ENCODE measurements at regions not wholly inside any gene's neighbourhood (a gene's known extent, or its start where the extent isn't known, plus 50 kb on each side); places are given as distances from the start of the nearest gene placed in this dataset.
"Not testable (repeated sequence)": the region's sequence is repeated elsewhere in the genome, so short reads cannot be mapped to it uniquely, and the experiment has no call there.

- H3K27ac ChIP-seq: not testable (repeated sequence)
These were observed 295.9 kb downstream of the NPIPA7 start for GRCh38 chr16:16674820-16675219.

GRCh38 chr16:16721849-16722248 lies 342.9 kb downstream of the NPIPA7 start:
- H3K27ac ChIP-seq; DNase-seq (ENCODE audit: low spot score); H3K4me3 ChIP-seq: not testable (repeated sequence)

More at GRCh38 chr16:16674820-16675219, 295.9 kb downstream of the NPIPA7 start:
- DNase-seq (ENCODE audit: low spot score); H3K4me3 ChIP-seq: not testable (repeated sequence)

- not testable (repeated sequence) for DNase-seq (ENCODE audit: low spot score); H3K4me3 ChIP-seq; H3K27ac ChIP-seq
These were observed 343.7 kb downstream of the NPIPA7 start for GRCh38 chr16:16722666-16723065.

- not testable (repeated sequence) for H3K4me3 ChIP-seq; DNase-seq (ENCODE audit: low spot score); H3K27ac ChIP-seq
These were observed 345.0 kb downstream of the NPIPA7 start for GRCh38 chr16:16723819-16724519.

- not testable (repeated sequence) for H3K4me3 ChIP-seq; DNase-seq (ENCODE audit: low spot score); H3K27ac ChIP-seq
These were observed 348.1 kb downstream of the NPIPA7 start for GRCh38 chr16:16727048-16727447.

- H3K4me3 ChIP-seq; DNase-seq (ENCODE audit: low spot score); H3K27ac ChIP-seq: not testable (repeated sequence)
These were observed 363.6 kb downstream of the NPIPA7 start for GRCh38 chr16:16742573-16742972.

GRCh38 chr16:16754992-16755667 lies 376.2 kb downstream of the NPIPA7 start:
- DNase-seq (ENCODE audit: low spot score); H3K27ac ChIP-seq; H3K4me3 ChIP-seq: not testable (repeated sequence)

GRCh38 chr16:16763449-16763848 lies 384.5 kb downstream of the NPIPA7 start:
- no peak overlapping the region for H3K4me3 ChIP-seq

GRCh38 chr16:16770717-16771116 lies 391.8 kb downstream of the NPIPA7 start:
- not testable (repeated sequence) for H3K4me3 ChIP-seq; H3K27ac ChIP-seq; DNase-seq (ENCODE audit: low spot score)

More at GRCh38 chr16:16763449-16763848, 384.5 kb downstream of the NPIPA7 start:
- no peak for TF ChIP-seq CTCF (IDR thresholded peaks at IDR 0.05)
- DNase-seq (ENCODE audit: low spot score): no peak
- no peak overlapping the region for H3K27ac ChIP-seq

- no peak overlapping the region for H3K27ac ChIP-seq
- no peak for DNase-seq (ENCODE audit: low spot score)
- TF ChIP-seq CTCF (IDR thresholded peaks at IDR 0.05): no peak
- H3K4me3 ChIP-seq: no peak overlapping the region
These were observed 395.4 kb downstream of the NPIPA7 start for GRCh38 chr16:16774389-16774788.

GRCh38 chr16:16778332-16778731 lies 399.4 kb downstream of the NPIPA7 start:
- no peak overlapping the region for H3K4me3 ChIP-seq
- no peak for TF ChIP-seq CTCF (IDR thresholded peaks at IDR 0.05)
- no peak for DNase-seq (ENCODE audit: low spot score)
- no peak overlapping the region for H3K27ac ChIP-seq

All from coronary artery (tissue), 2 donors.